Activated T-helper 17 cell treated with anti-CD3 and anti-CD28 coated beads, Interleukin-2, amount 50 U/mL, for 72 hours (primary cell): ENCODE measurements at regions not wholly inside any gene's neighbourhood (a gene's known extent, or its start where the extent isn't known, plus 50 kb on each side); places are given as distances from the start of the nearest gene placed in this dataset.
A peak's percentile ranks its signal among the peaks of the same experiment; 100 is the strongest.
"Not testable (repeated sequence)": the region's sequence is repeated elsewhere in the genome, so short reads cannot be mapped to it uniquely, and the experiment has no call there.

Experiments used
- ATAC-seq: fragments of 150-1000 bp; cut with Tn5 transposase; replicated peaks from 2 replicates; pipeline ENCODE4 v1.10.0; 2021; ENCODE audit warnings: mild to moderate bottlenecking, moderate library complexity
- H3K27ac Mint-ChIP-seq: one replicate; pipeline ENCODE4 v1.8.0; 2022; ENCODE audit warnings: mixed read lengths
- H3K27me3 Mint-ChIP-seq: one replicate; pipeline ENCODE4 v1.8.0; 2022; ENCODE audit warnings: mixed read lengths
- H3K36me3 Mint-ChIP-seq: one replicate; pipeline ENCODE4 v1.8.0; 2022; ENCODE audit warnings: low read depth, mild to moderate bottlenecking, mixed read lengths
- H3K4me1 Mint-ChIP-seq: one replicate; pipeline ENCODE4 v1.8.0; 2022; ENCODE audit warnings: mixed read lengths
- H3K4me3 Mint-ChIP-seq: one replicate; pipeline ENCODE4 v1.8.0; 2022; ENCODE audit warnings: mild to moderate bottlenecking, mixed read lengths
- H3K9me3 Mint-ChIP-seq: one replicate; pipeline ENCODE4 v1.8.0; 2022; ENCODE audit warnings: mixed read lengths

DNA sequence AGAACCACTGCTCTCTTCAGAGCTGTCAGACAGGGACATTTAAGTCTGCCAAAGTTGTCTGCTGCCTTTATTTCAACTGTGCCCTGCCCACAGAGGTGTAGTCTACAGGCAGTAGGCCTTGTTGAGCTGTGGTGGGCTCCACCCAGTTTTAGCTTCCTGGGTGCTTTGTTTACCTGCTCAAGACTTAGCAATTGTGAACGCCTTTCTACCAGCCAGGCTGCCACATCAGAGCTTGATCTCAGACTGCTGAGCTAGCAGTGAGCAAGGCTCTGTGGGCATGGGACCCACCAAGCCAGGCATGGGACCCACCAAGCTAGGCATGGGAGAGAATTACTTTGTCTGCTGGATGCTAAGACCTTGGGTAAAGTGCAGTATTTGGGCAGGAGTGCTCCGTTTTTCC lies 351.8 kb downstream of the CDY1 start:
- H3K27ac Mint-ChIP-seq, H3K4me3 Mint-ChIP-seq, H3K9me3 Mint-ChIP-seq, H3K27me3 Mint-ChIP-seq, H3K4me1 Mint-ChIP-seq, H3K36me3 Mint-ChIP-seq, ATAC-seq: not testable (repeated sequence)

DNA sequence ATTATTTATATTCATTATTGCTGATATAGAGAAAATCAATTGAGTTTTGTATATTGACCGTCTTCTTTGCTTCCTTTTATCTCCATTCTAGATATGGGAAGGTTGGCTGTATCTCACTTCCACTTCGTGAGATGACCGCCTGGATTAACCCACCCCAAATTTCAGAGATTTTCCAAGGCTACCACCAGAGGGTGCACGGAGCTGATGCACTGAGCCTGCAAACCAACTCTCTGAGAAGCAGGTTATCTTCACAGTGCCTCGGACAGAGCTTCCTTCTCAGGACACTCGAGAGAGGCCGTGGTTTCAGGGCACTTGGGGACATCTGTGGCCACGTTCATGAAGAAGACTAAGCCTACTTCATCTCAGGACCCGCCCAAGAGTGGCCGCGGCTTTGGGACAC lies 365.8 kb downstream of the CDY1 start:
- not testable (repeated sequence) for ATAC-seq, H3K27ac Mint-ChIP-seq, H3K4me3 Mint-ChIP-seq, H3K27me3 Mint-ChIP-seq, H3K36me3 Mint-ChIP-seq, H3K4me1 Mint-ChIP-seq, H3K9me3 Mint-ChIP-seq

DNA sequence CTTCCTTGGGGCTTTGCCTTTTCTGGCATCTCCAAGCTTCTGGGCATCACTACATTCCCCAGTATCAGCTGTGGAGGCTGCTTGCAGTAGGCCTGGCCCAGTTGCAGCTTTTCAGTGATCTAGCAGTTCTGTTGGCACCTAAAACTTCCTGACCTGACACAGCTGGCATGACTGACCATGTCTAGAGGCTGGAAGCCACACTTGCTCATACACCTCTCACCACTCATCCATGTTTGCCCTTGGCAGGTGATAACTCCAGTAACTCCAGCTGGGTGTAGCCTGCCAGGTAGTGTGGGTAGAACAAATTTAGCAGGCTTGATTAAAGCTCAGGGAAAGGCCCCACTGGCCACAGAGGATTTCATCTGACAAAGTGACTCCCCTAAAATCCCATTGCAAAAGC lies 377.9 kb downstream of the CDY1 start:
- not testable (repeated sequence) for H3K27ac Mint-ChIP-seq, H3K9me3 Mint-ChIP-seq, H3K4me1 Mint-ChIP-seq, H3K36me3 Mint-ChIP-seq, H3K4me3 Mint-ChIP-seq, H3K27me3 Mint-ChIP-seq, ATAC-seq

DNA sequence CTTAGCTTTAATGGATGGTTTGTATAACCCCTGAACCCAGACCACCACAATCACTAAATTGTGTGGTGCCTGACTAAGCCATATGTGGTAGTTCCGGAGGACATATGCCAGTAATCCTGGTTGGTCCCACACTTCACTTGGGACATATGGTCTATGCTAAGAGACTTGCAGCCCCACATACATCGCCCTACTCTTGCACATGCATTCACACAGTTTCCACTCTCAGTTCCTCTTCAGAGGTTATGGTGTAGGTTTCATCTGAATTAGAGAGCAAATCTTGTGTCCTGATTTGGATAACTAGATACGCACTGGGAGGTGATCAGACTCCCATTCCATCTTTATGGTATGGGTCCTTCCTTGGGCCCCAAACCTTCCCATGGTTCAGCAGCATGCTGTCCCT lies 425.4 kb downstream of the CDY1 start:
- not testable (repeated sequence) for H3K4me3 Mint-ChIP-seq, H3K36me3 Mint-ChIP-seq, ATAC-seq, H3K27me3 Mint-ChIP-seq, H3K4me1 Mint-ChIP-seq, H3K9me3 Mint-ChIP-seq, H3K27ac Mint-ChIP-seq

DNA sequence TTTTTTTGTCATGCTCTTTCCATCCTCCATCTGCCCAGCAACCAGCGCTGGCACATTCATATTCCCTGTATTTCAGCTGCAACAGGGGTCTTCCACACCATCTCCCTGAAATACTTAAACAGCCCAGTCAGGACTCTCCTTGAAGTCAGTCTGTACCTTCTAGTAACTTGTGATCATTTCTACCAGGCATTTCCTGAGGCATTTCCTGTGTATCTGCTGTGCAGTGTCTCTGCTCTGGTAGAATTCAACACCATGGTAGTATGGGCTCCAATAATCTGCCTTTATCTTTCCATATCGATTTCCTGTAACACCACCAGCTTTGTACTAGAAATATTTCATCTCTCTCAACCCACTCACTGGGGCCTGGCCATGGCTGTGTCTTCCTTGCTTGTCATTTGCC lies 436.0 kb downstream of the CDY1 start:
- H3K36me3 Mint-ChIP-seq, H3K27me3 Mint-ChIP-seq, H3K27ac Mint-ChIP-seq, ATAC-seq, H3K9me3 Mint-ChIP-seq, H3K4me1 Mint-ChIP-seq, H3K4me3 Mint-ChIP-seq: not testable (repeated sequence)

DNA sequence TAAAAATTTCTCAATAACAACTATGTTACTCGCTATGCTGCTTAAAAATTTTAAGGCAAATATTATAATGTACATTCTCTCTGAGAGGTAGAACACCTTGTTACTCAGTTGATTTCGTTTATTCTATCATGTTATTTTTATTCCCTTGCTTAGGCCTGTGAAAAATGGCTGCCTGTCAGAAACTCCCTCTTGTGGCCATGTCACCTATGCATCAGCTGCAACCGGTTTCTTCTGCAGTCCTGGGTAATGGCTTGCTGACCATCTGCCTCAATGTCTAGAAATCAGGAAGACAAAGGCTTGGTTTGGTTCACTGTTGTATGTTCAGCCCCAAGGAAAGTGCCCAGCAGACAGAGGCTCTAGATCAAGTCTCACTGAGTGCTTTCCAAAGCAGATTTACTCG lies 437.3 kb downstream of the CDY1 start:
- H3K4me1 Mint-ChIP-seq = not testable (repeated sequence)

DNA sequence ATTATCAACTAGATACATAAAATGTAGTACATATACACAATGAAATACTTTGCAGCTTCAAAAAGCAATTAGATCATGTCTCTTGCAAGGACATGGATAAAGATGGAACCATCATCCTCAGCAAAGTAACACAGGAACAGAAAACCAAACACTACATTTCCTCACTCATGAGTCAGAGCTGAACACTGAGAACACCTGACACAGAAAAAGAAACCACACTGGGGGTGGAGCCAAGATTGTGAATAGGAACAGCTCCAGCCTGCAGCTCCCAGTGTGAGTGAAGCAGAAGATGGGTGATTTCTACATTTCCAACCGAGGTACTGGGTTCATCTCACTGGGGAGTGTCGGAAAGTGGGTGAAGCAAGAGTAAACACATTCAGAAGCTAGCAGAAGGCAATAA lies 451.2 kb downstream of the CDY1 start:
- not testable (repeated sequence) for H3K27me3 Mint-ChIP-seq, H3K36me3 Mint-ChIP-seq, H3K9me3 Mint-ChIP-seq, H3K4me1 Mint-ChIP-seq, H3K27ac Mint-ChIP-seq, H3K4me3 Mint-ChIP-seq
- peak; percentile 69 for ATAC-seq

More for the DNA sequence above, 437.3 kb downstream of the CDY1 start:
- H3K27me3 Mint-ChIP-seq, ATAC-seq, H3K4me3 Mint-ChIP-seq, H3K27ac Mint-ChIP-seq, H3K36me3 Mint-ChIP-seq, H3K9me3 Mint-ChIP-seq: not testable (repeated sequence)

DNA sequence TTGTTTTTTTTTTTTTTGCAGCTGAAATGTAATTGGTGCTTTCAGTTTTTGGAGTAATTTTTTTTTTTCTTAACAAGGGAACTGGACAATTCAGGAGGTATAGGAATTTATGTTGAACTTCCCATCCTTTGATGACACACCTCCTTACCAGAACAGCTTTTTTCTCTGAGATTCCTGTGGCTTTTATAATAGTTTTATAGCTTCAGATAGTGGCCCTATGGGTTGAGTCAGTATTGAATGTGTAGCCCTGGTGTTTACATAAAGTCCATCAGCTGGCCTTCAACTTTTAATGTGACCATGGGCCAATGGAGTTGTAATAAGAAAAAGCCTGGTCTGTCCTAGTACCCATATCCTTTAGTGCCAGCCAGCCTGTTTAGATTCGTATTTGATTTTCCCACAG lies 457.5 kb downstream of the CDY1 start:
- not testable (repeated sequence) for H3K4me3 Mint-ChIP-seq, ATAC-seq, H3K4me1 Mint-ChIP-seq, H3K27ac Mint-ChIP-seq, H3K27me3 Mint-ChIP-seq, H3K9me3 Mint-ChIP-seq, H3K36me3 Mint-ChIP-seq

DNA sequence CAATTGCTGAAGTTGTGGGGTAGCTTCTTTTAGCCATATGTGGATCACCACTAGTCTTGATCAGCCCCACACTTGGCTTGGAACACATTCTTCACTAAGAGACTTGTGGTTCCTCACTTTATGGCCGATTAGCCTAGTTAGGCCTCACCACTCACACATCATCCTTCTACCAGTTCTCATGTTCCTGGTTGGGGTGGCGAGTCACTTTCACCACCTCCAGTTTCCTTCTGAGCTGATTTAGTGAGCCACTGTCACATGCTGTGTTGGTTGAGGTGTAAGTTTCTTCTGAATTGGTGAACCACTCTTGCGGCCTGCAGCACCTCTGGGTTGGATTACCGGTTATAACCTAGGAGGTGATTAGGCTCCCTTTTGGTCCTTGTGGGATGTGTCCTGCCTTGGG lies 459.3 kb downstream of the CDY1 start:
- peak; percentile 76 for ATAC-seq
- H3K27me3 Mint-ChIP-seq, H3K4me1 Mint-ChIP-seq, H3K36me3 Mint-ChIP-seq, H3K9me3 Mint-ChIP-seq, H3K27ac Mint-ChIP-seq, H3K4me3 Mint-ChIP-seq: not testable (repeated sequence)

DNA sequence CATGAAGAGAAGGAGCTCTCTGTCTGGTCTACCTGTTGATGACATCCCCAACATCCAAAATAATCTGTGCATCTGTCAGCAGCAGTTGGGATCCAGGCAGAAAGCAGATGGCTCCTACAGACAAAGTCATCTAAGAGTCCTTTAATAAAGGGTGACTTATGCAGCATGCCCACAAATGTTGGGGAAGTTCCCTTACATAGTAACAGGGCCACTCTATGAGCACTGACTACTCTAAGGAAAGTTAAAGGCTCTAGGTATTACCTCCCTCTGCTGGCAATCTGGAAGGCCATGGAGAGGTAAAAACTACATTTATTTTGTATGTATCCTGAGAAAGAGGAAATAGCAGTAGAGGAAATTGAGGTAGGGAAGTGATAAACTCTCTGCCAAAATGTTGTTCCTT lies 465.2 kb downstream of the CDY1 start:
- H3K36me3 Mint-ChIP-seq, ATAC-seq: not testable (repeated sequence)

More for the DNA sequence above, 465.2 kb downstream of the CDY1 start:
- H3K27ac Mint-ChIP-seq, H3K4me1 Mint-ChIP-seq, H3K27me3 Mint-ChIP-seq, H3K9me3 Mint-ChIP-seq, H3K4me3 Mint-ChIP-seq: not testable (repeated sequence)
